Thymus (tissue), 11 donors: ENCODE measurements at regions not wholly inside any gene's neighbourhood (a gene's known extent, or its start where the extent isn't known, plus 50 kb on each side); places are given as distances from the start of the nearest gene placed in this dataset.

Experiments used
- DNase-seq, 9 donors: peaks; one replicate each; pipeline ENCODE4 v3.0.0-alpha.2; 2013; ENCODE audit warnings: low spot score in 9 of 9, low read depth in 6 of 9, missing footprints in 1 of 9
- H3K27ac ChIP-seq, 2 donors: one replicate each; pipeline ENCODE4 v1.5.1; 2013; ENCODE audit warnings: control low read depth in 1 of 2, low read depth in 1 of 2, low read length in 1 of 2, mild to moderate bottlenecking in 1 of 2, moderate library complexity in 1 of 2
- H3K27me3 ChIP-seq, 2 donors: one replicate each; pipeline ENCODE4 v1.5.1; 2013; ENCODE audit warnings: low read length in 1 of 2; ENCODE audit not compliant: control insufficient read depth in 2 of 2, insufficient read depth in 1 of 2
- H3K36me3 ChIP-seq, 2 donors: one replicate each; pipeline ENCODE4 v1.5.1; 2013; ENCODE audit warnings: low read length in 1 of 2, mild to moderate bottlenecking in 1 of 2, moderate library complexity in 1 of 2; ENCODE audit not compliant: control insufficient read depth in 2 of 2, insufficient read depth in 2 of 2
- H3K4me1 ChIP-seq, 2 donors: one replicate each; pipeline ENCODE4 v1.5.1; 2013; ENCODE audit warnings: low read length in 2 of 2; ENCODE audit not compliant: control insufficient read depth in 2 of 2, insufficient read depth in 2 of 2
- H3K4me3 ChIP-seq, 2 donors: one replicate each; pipeline ENCODE4 v1.5.1; 2013; ENCODE audit warnings: low read length in 2 of 2, control low read depth in 1 of 2, mild to moderate bottlenecking in 1 of 2
- H3K9me3 ChIP-seq, 2 donors: one replicate each; pipeline ENCODE4 v1.5.1; 2013; ENCODE audit warnings: low read length in 1 of 2, mild to moderate bottlenecking in 1 of 2; ENCODE audit not compliant: control insufficient read depth in 2 of 2, insufficient read depth in 1 of 2
- WGBS: extraction: QIAGEN DNeasy Blood & Tissue Kit; methylation state at CpG from one replicate; pipeline ENCODE4 v1.1.7; 2013; 5-methylcytosine and 5-hydroxymethylcytosine counted together
- donor health status: healthy.

DNA sequence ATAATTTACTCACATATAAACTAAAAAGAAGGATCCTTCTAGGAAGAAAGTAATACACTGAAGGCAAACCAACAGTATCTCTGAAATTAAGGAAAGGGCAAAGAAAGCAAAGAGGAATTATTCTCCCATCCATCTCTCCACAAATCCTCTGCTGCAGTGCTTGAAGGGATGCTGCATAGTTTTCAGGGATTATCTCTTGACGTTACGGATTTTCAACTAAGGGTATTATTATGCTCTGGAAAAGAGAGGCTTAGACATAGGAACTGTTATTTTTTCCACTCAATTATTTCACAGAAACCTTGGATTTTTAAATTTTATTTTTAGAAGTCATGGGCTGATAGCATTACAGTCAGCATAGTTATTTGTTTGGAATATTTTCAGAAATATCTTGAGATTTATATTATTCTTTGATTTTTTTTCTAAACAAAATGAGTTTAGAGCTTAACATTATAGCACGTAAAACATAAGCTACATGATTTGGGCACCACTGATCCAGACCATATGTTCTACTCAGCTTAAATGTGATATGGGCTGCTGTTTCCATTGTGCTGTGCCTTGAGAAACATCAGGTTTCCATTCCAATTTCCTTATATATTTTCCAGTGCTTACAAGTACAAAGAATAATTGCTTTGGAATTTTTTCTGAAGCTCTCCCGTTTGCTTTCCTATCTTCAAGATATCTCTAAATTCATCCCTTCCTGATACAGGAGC lies 57.9 kb upstream of the DCN start:
- Histone ChIP-seq H3K4me1 (no peaks in the 10 kb centered on the region), H3K9me3 (no peaks in the 10 kb centered on the region), H3K4me3 (no peak overlapping the region), H3K27me3 (no peaks in the 10 kb centered on the region), H3K27ac (no peak overlapping the region), H3K36me3 (no peaks in the 10 kb centered on the region)
- DNase-seq = no peak
- WGBS = 94% methylated on average over 4 of the region's 4 CpGs

DNA sequence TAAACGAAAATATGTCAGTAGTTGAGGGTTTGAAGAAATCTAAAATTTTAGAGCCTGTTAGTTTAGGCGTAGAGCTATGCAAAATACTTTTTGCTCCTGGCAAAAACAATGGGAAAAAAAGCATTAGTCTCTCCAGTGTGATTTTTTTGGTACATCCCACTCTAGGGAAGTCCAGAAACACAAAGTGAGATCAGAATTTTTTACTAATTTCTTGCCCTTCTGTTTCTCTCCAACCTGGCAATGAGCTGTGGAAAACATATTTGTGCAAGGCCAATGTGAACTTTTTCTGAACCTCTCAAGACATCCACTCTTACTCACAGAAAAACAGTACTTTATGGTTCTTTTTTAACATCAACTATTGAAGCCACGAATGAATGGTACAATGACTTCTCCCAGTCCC lies 56.9 kb upstream of the DCN start:
- DNase-seq = no peak
- no peaks in the 10 kb centered on the region for H3K27me3 ChIP-seq
- H3K36me3 ChIP-seq = no peaks in the 10 kb centered on the region
- H3K4me1 ChIP-seq = no peaks in the 10 kb centered on the region
- H3K4me3 ChIP-seq = no peak overlapping the region
- no peaks in the 10 kb centered on the region for H3K9me3 ChIP-seq
- no peak overlapping the region for H3K27ac ChIP-seq
- 89% methylated on average over 3 of the region's 3 CpGs for WGBS
